ENCODE measurements at regions not wholly inside any gene's neighbourhood (a gene's known extent, or its start where the extent isn't known, plus 50 kb on each side); places are given as distances from the start of the nearest gene placed in this dataset.

GRCh38 chr16:82404586-82405315 lies 222.0 kb upstream of the CDH13 start:
- Histone ChIP-seq H3K4me3 (no peak overlapping the region), H3K4me1 (ENCODE audit: control insufficient read depth, insufficient read depth, low read length) (no peaks in the 10 kb centered on the region), H3K27me3 (replicated peaks in 1 of 2; ENCODE audit: control insufficient read depth in 2 of 2, insufficient read depth in 2 of 2, low read length in 1 of 2) (peaks cover 2 to 3% of the 10 kb centered on the region in 2 experiments; a peak in 1 of 4 replicates), H4K20me1 (ENCODE audit: control insufficient read depth, insufficient read depth) (no peaks in the 10 kb centered on the region), H3K79me2 (ENCODE audit: control insufficient read depth, insufficient read depth, low read length) (no peaks in the 10 kb centered on the region), H3K9ac (ENCODE audit: control insufficient read depth, insufficient read depth, low read length) (no peak overlapping the region), H3K36me3 (ENCODE audit: control insufficient read depth in 2 of 2, insufficient read depth in 2 of 2, low read length in 1 of 2) (no peaks in the 10 kb centered on the region), H3K4me2 (ENCODE audit: control insufficient read depth, insufficient read depth) (no peak overlapping the region), H3K9me3 (replicated peaks; ENCODE audit: control insufficient read depth, insufficient read depth, low read length) (no peaks in the 10 kb centered on the region), H3K27ac (ENCODE audit: control insufficient read depth, insufficient read depth) (no peak overlapping the region), H2AFZ (ENCODE audit: control insufficient read depth, low read depth, low read length) (no peak overlapping the region)
- ATAC-seq = no peak
- ChIA-PET SMC1A (ENCODE audit: uncharacterized antibody, unreplicated experiment) (no interaction called here), POLR2A (no interaction called here), CTCF (no interaction called here), RAD21 (ENCODE audit: unreplicated experiment) (no interaction called here)
- no peak for FAIRE-seq
- no peak for DNase-seq (ENCODE audit: low read depth, low spot score)
- TF ChIP-seq SUZ12 (IDR thresholded peaks at IDR 0.05; ENCODE audit: unreplicated experiment) = no peak
- TF ChIP-seq POLR2AphosphoS2 (IDR thresholded peaks at IDR 0.05; ENCODE audit: low read depth, low read length) = no peak
- no peak for TF ChIP-seq ZBTB4 (CRISPR knock-in tag; IDR thresholded peaks at IDR 0.05)
- no peak for TF ChIP-seq ZNF274 (IDR thresholded peaks at IDR 0.05; ENCODE audit: insufficient read depth, insufficient read length)
- TF ChIP-seq FOXK2 (IDR thresholded peaks at IDR 0.05) = no peak
- no peak for TF ChIP-seq POLR2AphosphoS5 (IDR thresholded peaks at IDR 0.05; ENCODE audit: low read length)
- TF ChIP-seq PKNOX1 (IDR thresholded peaks at IDR 0.05) = no peak
- no peak for TF ChIP-seq SMC3 (IDR thresholded peaks at IDR 0.05; ENCODE audit: borderline replicate concordance, low read length)
- TF ChIP-seq ZBED1 (IDR thresholded peaks at IDR 0.05; ENCODE audit: borderline replicate concordance) = no peak
- TF ChIP-seq SKIL (IDR thresholded peaks at IDR 0.05; ENCODE audit: low read depth, poor library complexity, severe bottlenecking) = no peak
- no peak for TF ChIP-seq ASH2L (IDR thresholded peaks at IDR 0.05; ENCODE audit: borderline replicate concordance, low read depth)
- no peak for TF ChIP-seq RCOR1 (conservative IDR thresholded peaks at IDR 0.05; ENCODE audit: low read depth, low read length)
- no peak for TF ChIP-seq RUNX3 (IDR thresholded peaks at IDR 0.05; ENCODE audit: low read length)
- TF ChIP-seq RAD51 (IDR thresholded peaks at IDR 0.05) = no peak
- no peak for TF ChIP-seq YBX1 (IDR thresholded peaks at IDR 0.05)
- no peak for TF ChIP-seq JUND (IDR thresholded peaks at IDR 0.05; ENCODE audit: low read depth, low read length)
- BruUV-seq (replicated peaks) = no TSS peak
- 2% methylated on average over 3 of the region's 3 CpGs for WGBS (ENCODE audit: insufficient coverage, insufficient replicate concordance, low lambda C conversion rate, missing lambda C conversion rate)
- intact Hi-C loops (cut with micrococcal nuclease; ENCODE audit: unreplicated experiment) = no loop called here
- in situ Hi-C loops (cut with MboI) = no loop called here

Measured in GM12878 (cell line).